MCF 10A (cell line): ENCODE measurements at regions not wholly inside any gene's neighbourhood (a gene's known extent, or its start where the extent isn't known, plus 50 kb on each side); places are given as distances from the start of the nearest gene placed in this dataset.

Experiments
- BruUV-seq: library from RNA; stranded (reverse); fragments of 400-500 nt; replicated peaks from 2 replicates; lab custom pipeline; 2021; lab: Mats Ljungman, UMichigan
- CTCF ChIA-PET: fragments of 300-600 bp; sonication (Branson Sonifier 250); formaldehyde crosslinking; extraction: SDS; loops from one replicate; lab custom pipeline; 2021; ENCODE audit warnings: antibody characterized with exemption, inconsistent platforms; lab: Yijun Ruan, JAX
- POLR2A ChIA-PET: fragments of 300-600, 350-650 bp; sonication (Branson Sonifier 250); formaldehyde crosslinking; extraction: SDS; loops from one replicate; lab custom pipeline; 2020; ENCODE audit warnings: antibody characterized with exemption, inconsistent platforms; lab: Yijun Ruan, JAX
- DNase-seq: peaks from one replicate; pipeline ENCODE4 v3.0.0-alpha.2; 2018; ENCODE audit not compliant: unreplicated experiment
- H3K27ac Mint-ChIP-seq: one replicate; pipeline ENCODE4 v1.8.0; 2022; ENCODE audit warnings: mild to moderate bottlenecking, low read depth, mixed read lengths; ENCODE audit not compliant: unreplicated experiment
- H3K27me3 Mint-ChIP-seq: one replicate; pipeline ENCODE4 v1.8.0; 2022; ENCODE audit warnings: mixed read lengths; ENCODE audit not compliant: insufficient read depth, unreplicated experiment
- H3K36me3 Mint-ChIP-seq: one replicate; pipeline ENCODE4 v1.8.0; 2022; ENCODE audit warnings: mild to moderate bottlenecking, moderate library complexity, mixed read lengths; ENCODE audit not compliant: insufficient read depth, unreplicated experiment
- H3K4me1 Mint-ChIP-seq: one replicate; pipeline ENCODE4 v1.8.0; 2022; ENCODE audit warnings: mixed read lengths; ENCODE audit not compliant: insufficient read depth, unreplicated experiment
- H3K4me3 Mint-ChIP-seq: one replicate; pipeline ENCODE4 v1.8.0; 2022; ENCODE audit warnings: mild to moderate bottlenecking, moderate library complexity, mixed read lengths; ENCODE audit not compliant: unreplicated experiment
- H3K9me3 Mint-ChIP-seq: one replicate; pipeline ENCODE4 v1.8.0; 2022; ENCODE audit warnings: mixed read lengths; ENCODE audit not compliant: unreplicated experiment
- CTCF ChIP-seq: fragments of 200-600 bp; IDR thresholded peaks from one replicate; pipeline ENCODE4 v1.8.0; 2022; ENCODE audit warnings: antibody characterized with exemption, mild to moderate bottlenecking; ENCODE audit not compliant: unreplicated experiment
- intact Hi-C: fragments of 100-400 bp; cut with micrococcal nuclease; formaldehyde crosslinking; loops from 2 replicates; pipeline ENCODE4 v1.14.1; 2022

GRCh38 chr3:181178991-181179390 lies 189.5 kb upstream of the DNAJC19 start:
- ChIA-PET CTCF (interaction anchor here (0.5 to 1.1 kb wide), 8 partner anchors 45 to 478 kb away, joined by 3 to 4 read pairs (median 3); partner anchors contain the start of gene DNAJC19), POLR2A (interaction anchor here (0.6 to 1.2 kb wide), 2 partner anchors 26 to 62 kb away, joined by 3 to 4 read pairs; no protein-coding TSS in a partner anchor)
- intact Hi-C loops: no loop called here
- Mint-ChIP-seq H3K27me3 (no peaks in the 10 kb centered on the region), H3K4me1 (peaks cover 5% of the 10 kb centered on the region), H3K4me3 (no peak overlapping the region), H3K36me3 (no peaks in the 10 kb centered on the region), H3K27ac (no peak overlapping the region), H3K9me3 (no peaks in the 10 kb centered on the region)
- DNase-seq: no peak
- no peak for TF ChIP-seq CTCF
- BruUV-seq: no TSS peak

GRCh38 chr3:181176601-181177000 lies 187.1 kb upstream of the DNAJC19 start:
- Mint-ChIP-seq H3K27ac (no peak overlapping the region), H3K27me3 (no peaks in the 10 kb centered on the region), H3K4me3 (no peak overlapping the region), H3K9me3 (no peaks in the 10 kb centered on the region), H3K4me1 (peaks cover 5% of the 10 kb centered on the region), H3K36me3 (no peaks in the 10 kb centered on the region)
- POLR2A ChIA-PET: interaction anchor here (0.7 to 2.1 kb wide), 3 partner anchors 186 to 264 kb away, joined by 4 to 7 read pairs (median 6); partner anchors contain the start of genes DNAJC19 and FXR1
- intact Hi-C loops: loop anchor here (1.0 to 2.0 kb wide), 4 partner anchors 187 to 486 kb away; partner anchors contain the start of genes DNAJC19 and FXR1
- peak; percentile 77 for DNase-seq
- CTCF ChIA-PET: interaction anchor here (0.6 to 2.7 kb wide), 9 partner anchors 75 to 719 kb away, joined by 3 to 11 read pairs (median 3); no protein-coding TSS in a partner anchor
- peak; percentile 45 for TF ChIP-seq CTCF
- BruUV-seq: no TSS peak

GRCh38 chr3:181174676-181175233 lies 185.2 kb upstream of the DNAJC19 start:
- intact Hi-C loops: no loop called here
- ChIA-PET POLR2A (interaction anchor here (0.6 to 1.7 kb wide), 3 partner anchors 262 to 1461 kb away, joined by 3 to 7 read pairs (median 4); partner anchors contain the start of gene FXR1), CTCF (interaction anchor here (0.6 to 2.7 kb wide), 5 partner anchors 8 to 485 kb away, joined by 3 to 11 read pairs (median 4); no protein-coding TSS in a partner anchor)
- no peaks in the 10 kb centered on the region for H3K9me3 Mint-ChIP-seq
- no peak overlapping the region for H3K27ac Mint-ChIP-seq
- TF ChIP-seq CTCF: no peak
- H3K27me3 Mint-ChIP-seq: no peaks in the 10 kb centered on the region
- no peak overlapping the region for H3K4me3 Mint-ChIP-seq
- peaks cover 5% of the 10 kb centered on the region for H3K4me1 Mint-ChIP-seq
- no peak for DNase-seq
- no TSS peak for BruUV-seq
- H3K36me3 Mint-ChIP-seq: no peaks in the 10 kb centered on the region

GRCh38 chr3:181174022-181174421 lies 184.5 kb upstream of the DNAJC19 start:
- H3K27ac Mint-ChIP-seq: no peak overlapping the region
- H3K9me3 Mint-ChIP-seq: no peaks in the 10 kb centered on the region
- POLR2A ChIA-PET: interaction anchor here (0.8 kb wide), 1 partner anchor 328 kb away, joined by 3 read pairs; no protein-coding TSS in a partner anchor
- no peak for DNase-seq
- H3K27me3 Mint-ChIP-seq: no peaks in the 10 kb centered on the region
- no peak for TF ChIP-seq CTCF
- intact Hi-C loops: no loop called here
- H3K4me3 Mint-ChIP-seq: no peak overlapping the region
- no peaks in the 10 kb centered on the region for H3K36me3 Mint-ChIP-seq
- BruUV-seq: no TSS peak
- H3K4me1 Mint-ChIP-seq: peaks cover 5% of the 10 kb centered on the region
- CTCF ChIA-PET: interaction anchor here (0.6 to 1.8 kb wide), 4 partner anchors 9 to 487 kb away, joined by 3 to 11 read pairs (median 4); no protein-coding TSS in a partner anchor
